HEK293 (cell line): ENCODE measurements at regions not wholly inside any gene's neighbourhood (a gene's known extent, or its start where the extent isn't known, plus 50 kb on each side); places are given as distances from the start of the nearest gene placed in this dataset.

ENCODE experiments used
- CTCF ChIA-PET: fragments of 350-600 bp; formaldehyde crosslinking; extraction: SDS; loops from one replicate; lab custom pipeline; 2021; ENCODE audit warnings: antibody characterized with exemption; lab: Yijun Ruan, JAX
- POLR2A ChIA-PET: fragments of 300-600 bp; formaldehyde crosslinking; extraction: SDS; loops from one replicate; lab custom pipeline; 2020; ENCODE audit warnings: antibody characterized with exemption, inconsistent platforms; lab: Yijun Ruan, JAX
- H3K27ac ChIP-seq: fragments of 200-500 bp; sonication (Bioruptor generic); 2 replicates; pipeline ENCODE4 v1.5.1; 2014; ENCODE audit warnings: low read depth, low read length, control low read depth, inconsistent platforms; ENCODE audit errors: extremely low read depth
- H3K36me3 ChIP-seq, 2 experiments: fragments of 200-500 bp in 1 of 2; sonication (Bioruptor generic) in 1 of 2; 1 replicate in 1 of 2; 2 replicates in 1 of 2; pipeline ENCODE4 v1.5.1; 2014 to 2017; ENCODE audit warnings: inconsistent platforms in 2 of 2, low read length in 2 of 2; ENCODE audit not compliant: control insufficient read depth in 2 of 2, insufficient read depth in 1 of 2
- H3K4me1 ChIP-seq: fragments of 200-500 bp; sonication (Bioruptor generic); 2 replicates; pipeline ENCODE4 v1.5.1; 2014; ENCODE audit warnings: mild to moderate bottlenecking, low read length, inconsistent platforms; ENCODE audit not compliant: control insufficient read depth, insufficient read depth
- H3K4me3 ChIP-seq: 2 replicates; pipeline ENCODE4 v1.5.1; 2011; ENCODE audit warnings: low read depth, mild to moderate bottlenecking, control low read depth, low read length, moderate library complexity
- H3K9me3 ChIP-seq: fragments of 200-500 bp; sonication (Bioruptor generic); 2 replicates; pipeline ENCODE4 v1.5.1; 2014; ENCODE audit warnings: low read depth, low read length, inconsistent platforms; ENCODE audit not compliant: control insufficient read depth, insufficient read depth
- BCL11B ChIP-seq: fragments of 450-650 bp; formaldehyde crosslinking; IDR thresholded peaks from 2 replicates; pipeline ENCODE4 v1.5.1; 2016; ENCODE audit warnings: low read depth, missing biosample characterization, missing genetic modification characterization
- HOXA7 ChIP-seq: sonication (generic); formaldehyde crosslinking; IDR thresholded peaks from 2 replicates; pipeline ENCODE4 v1.8.1; 2022; ENCODE audit warnings: missing genetic modification reagents, borderline replicate concordance
- HOXC10 ChIP-seq: sonication (generic); formaldehyde crosslinking; IDR thresholded peaks from 2 replicates; pipeline ENCODE4 v1.8.1; 2023; ENCODE audit warnings: mild to moderate bottlenecking, missing genetic modification reagents
- KLF7 ChIP-seq: fragments of 450-650 bp; formaldehyde crosslinking; IDR thresholded peaks from 2 replicates; pipeline ENCODE4 v1.5.1; 2016; ENCODE audit warnings: missing biosample characterization, missing genetic modification characterization, borderline replicate concordance
- KLF9 ChIP-seq: fragments of 450-650 bp; formaldehyde crosslinking; IDR thresholded peaks from 2 replicates; pipeline ENCODE4 v1.5.1; 2016; ENCODE audit warnings: missing biosample characterization, missing genetic modification characterization, low read depth
- SP2 ChIP-seq: fragments of 450-650 bp; formaldehyde crosslinking; IDR thresholded peaks from 2 replicates; pipeline ENCODE4 v1.5.1; 2016; ENCODE audit warnings: missing biosample characterization, missing genetic modification characterization
- ZFP37 ChIP-seq: fragments of 450-650 bp; formaldehyde crosslinking; IDR thresholded peaks from 2 replicates; pipeline ENCODE4 v1.5.1; 2016; ENCODE audit warnings: missing biosample characterization, missing genetic modification characterization
- ZNF23 ChIP-seq: fragments of 450-650 bp; formaldehyde crosslinking; IDR thresholded peaks from 2 replicates; pipeline ENCODE4 v1.5.1; 2016; ENCODE audit warnings: missing biosample characterization, missing genetic modification characterization, borderline replicate concordance
- ZNF274 ChIP-seq, 2 experiments: fragments of 200-500 bp in 1 of 2; fragments of 450-650 bp in 1 of 2; sonication (Bioruptor generic) in 1 of 2; formaldehyde crosslinking in 1 of 2; IDR thresholded peaks; 2 replicates each; pipeline versions ENCODE4 v1.5.1 to v1.6.1; 2014 to 2016; ENCODE audit warnings: borderline replicate concordance in 1 of 2, inconsistent platforms in 1 of 2, low read length in 1 of 2, missing biosample characterization in 1 of 2, missing genetic modification characterization in 1 of 2
- ZNF426 ChIP-seq: fragments of 450-650 bp; formaldehyde crosslinking; IDR thresholded peaks from 2 replicates; pipeline ENCODE4 v1.5.1; 2017; ENCODE audit warnings: missing biosample characterization, missing genetic modification characterization, mild to moderate bottlenecking, inconsistent platforms, moderate library complexity
- ZNF501 ChIP-seq: fragments of 450-650 bp; formaldehyde crosslinking; IDR thresholded peaks from 2 replicates; pipeline ENCODE4 v1.5.1; 2016; ENCODE audit warnings: missing biosample characterization, missing genetic modification characterization
- ZNF555 ChIP-seq: fragments of 450-650 bp; formaldehyde crosslinking; conservative IDR thresholded peaks from 2 replicates; pipeline ENCODE4 v1.5.1; 2017; ENCODE audit warnings: missing biosample characterization, mild to moderate bottlenecking, missing genetic modification characterization, inconsistent platforms
- ZNF596 ChIP-seq: fragments of 450-650 bp; IDR thresholded peaks from 2 replicates; pipeline ENCODE4 v1.5.0; 2018; ENCODE audit warnings: missing biosample characterization, mild to moderate bottlenecking, missing genetic modification characterization, moderate library complexity
- ZNF623 ChIP-seq: fragments of 450-650 bp; formaldehyde crosslinking; IDR thresholded peaks from 2 replicates; pipeline ENCODE4 v1.5.1; 2016; ENCODE audit warnings: missing biosample characterization, missing genetic modification characterization
- ZNF658 ChIP-seq: fragments of 450-650 bp; formaldehyde crosslinking; IDR thresholded peaks from 2 replicates; pipeline ENCODE4; 2016; ENCODE audit warnings: missing biosample characterization, missing genetic modification characterization
- ZNF707 ChIP-seq: fragments of 450-650 bp; formaldehyde crosslinking; IDR thresholded peaks from 2 replicates; pipeline ENCODE4 v1.5.1; 2016; ENCODE audit warnings: missing biosample characterization, missing genetic modification characterization
- ZNF777 ChIP-seq: fragments of 450-650 bp; formaldehyde crosslinking; IDR thresholded peaks from 2 replicates; pipeline ENCODE4 v1.5.1; 2017; ENCODE audit warnings: missing biosample characterization, missing genetic modification characterization, borderline replicate concordance
- TF ChIP-seq, protein P1 (sequence below): fragments of 450-650 bp; formaldehyde crosslinking; IDR thresholded peaks from 2 replicates; pipeline ENCODE4 v1.5.1; 2016; ENCODE audit warnings: missing biosample characterization, missing genetic modification characterization
- TF ChIP-seq, protein P2 (sequence below): fragments of 450-650 bp; formaldehyde crosslinking; IDR thresholded peaks from 2 replicates; pipeline ENCODE4 v1.5.1; 2016; ENCODE audit warnings: missing biosample characterization, missing genetic modification characterization
- TF ChIP-seq, protein P3 (sequence below): fragments of 450-650 bp; formaldehyde crosslinking; IDR thresholded peaks from 2 replicates; pipeline ENCODE4 v1.5.1; 2016; ENCODE audit warnings: missing biosample characterization, missing genetic modification characterization
- TF ChIP-seq, protein P4 (sequence below): sonication (generic); formaldehyde crosslinking; IDR thresholded peaks from 2 replicates; pipeline ENCODE4 v1.8.1; 2022; ENCODE audit warnings: mild to moderate bottlenecking, moderate library complexity, missing genetic modification reagents
- TF ChIP-seq, protein P5 (sequence below): fragments of 450-650 bp; formaldehyde crosslinking; IDR thresholded peaks from 2 replicates; pipeline ENCODE4 v1.5.1; 2016; ENCODE audit warnings: missing biosample characterization, missing genetic modification characterization

DNA sequence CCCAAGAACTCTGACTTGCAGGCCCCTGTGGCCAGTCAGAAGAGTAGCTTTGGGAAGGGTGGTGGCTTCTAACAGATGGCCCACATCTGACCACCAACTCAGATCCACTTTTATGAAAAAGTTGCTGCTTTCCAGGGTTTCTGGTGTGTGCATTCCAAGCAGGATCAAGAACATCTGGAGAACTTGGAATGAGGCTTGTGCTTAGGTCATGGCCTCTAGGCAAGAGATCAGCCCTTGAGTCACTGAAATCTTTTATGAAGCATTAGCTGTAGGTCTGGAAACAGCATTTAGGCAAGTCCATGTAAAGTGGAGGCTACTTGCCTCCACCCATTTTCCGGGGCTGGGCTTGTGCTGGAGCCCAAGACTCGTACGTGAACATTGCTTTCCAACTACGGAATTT is 433.3 kb downstream of the SH3GL2 start:
- Histone ChIP-seq H3K4me3 (no peak overlapping the region), H3K27ac (no peak overlapping the region), H3K4me1 (no peaks in the 10 kb centered on the region), H3K36me3 (no peaks in the 10 kb centered on the region), H3K9me3 (no peaks in the 10 kb centered on the region)
- ChIA-PET CTCF (no interaction called here), POLR2A (no interaction called here)
- TF ChIP-seq, protein P1, sequence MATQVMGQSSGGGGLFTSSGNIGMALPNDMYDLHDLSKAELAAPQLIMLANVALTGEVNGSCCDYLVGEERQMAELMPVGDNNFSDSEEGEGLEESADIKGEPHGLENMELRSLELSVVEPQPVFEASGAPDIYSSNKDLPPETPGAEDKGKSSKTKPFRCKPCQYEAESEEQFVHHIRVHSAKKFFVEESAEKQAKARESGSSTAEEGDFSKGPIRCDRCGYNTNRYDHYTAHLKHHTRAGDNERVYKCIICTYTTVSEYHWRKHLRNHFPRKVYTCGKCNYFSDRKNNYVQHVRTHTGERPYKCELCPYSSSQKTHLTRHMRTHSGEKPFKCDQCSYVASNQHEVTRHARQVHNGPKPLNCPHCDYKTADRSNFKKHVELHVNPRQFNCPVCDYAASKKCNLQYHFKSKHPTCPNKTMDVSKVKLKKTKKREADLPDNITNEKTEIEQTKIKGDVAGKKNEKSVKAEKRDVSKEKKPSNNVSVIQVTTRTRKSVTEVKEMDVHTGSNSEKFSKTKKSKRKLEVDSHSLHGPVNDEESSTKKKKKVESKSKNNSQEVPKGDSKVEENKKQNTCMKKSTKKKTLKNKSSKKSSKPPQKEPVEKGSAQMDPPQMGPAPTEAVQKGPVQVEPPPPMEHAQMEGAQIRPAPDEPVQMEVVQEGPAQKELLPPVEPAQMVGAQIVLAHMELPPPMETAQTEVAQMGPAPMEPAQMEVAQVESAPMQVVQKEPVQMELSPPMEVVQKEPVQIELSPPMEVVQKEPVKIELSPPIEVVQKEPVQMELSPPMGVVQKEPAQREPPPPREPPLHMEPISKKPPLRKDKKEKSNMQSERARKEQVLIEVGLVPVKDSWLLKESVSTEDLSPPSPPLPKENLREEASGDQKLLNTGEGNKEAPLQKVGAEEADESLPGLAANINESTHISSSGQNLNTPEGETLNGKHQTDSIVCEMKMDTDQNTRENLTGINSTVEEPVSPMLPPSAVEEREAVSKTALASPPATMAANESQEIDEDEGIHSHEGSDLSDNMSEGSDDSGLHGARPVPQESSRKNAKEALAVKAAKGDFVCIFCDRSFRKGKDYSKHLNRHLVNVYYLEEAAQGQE (tag by site-specific recombination), result no peak
- no peak for TF ChIP-seq BCL11B (tag by site-specific recombination)
- no peak for TF ChIP-seq SP2 (tag by site-specific recombination)
- TF ChIP-seq ZNF623 (tag by site-specific recombination), result no peak
- TF ChIP-seq, protein P2, sequence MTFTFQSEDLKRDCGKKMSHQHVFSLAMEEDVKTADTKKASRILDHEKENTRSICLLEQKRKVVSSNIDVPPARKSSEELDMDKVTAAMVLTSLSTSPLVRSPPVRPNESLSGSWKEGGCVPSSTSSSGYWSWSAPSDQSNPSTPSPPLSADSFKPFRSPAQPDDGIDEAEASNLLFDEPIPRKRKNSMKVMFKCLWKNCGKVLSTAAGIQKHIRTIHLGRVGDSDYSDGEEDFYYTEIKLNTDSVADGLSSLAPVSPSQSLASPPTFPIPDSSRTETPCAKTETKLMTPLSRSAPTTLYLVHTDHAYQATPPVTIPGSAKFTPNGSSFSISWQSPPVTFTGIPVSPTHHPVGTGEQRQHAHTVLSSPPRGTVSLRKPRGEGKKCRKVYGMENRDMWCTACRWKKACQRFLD, result no peak
- no peak for TF ChIP-seq ZNF274 (IDR thresholded peaks at IDR 0.05; ENCODE audit: low read length)
- TF ChIP-seq ZNF274 (tag by site-specific recombination; IDR thresholded peaks at IDR 0.05; ENCODE audit: borderline replicate concordance), result no peak
- TF ChIP-seq HOXC10 (CRISPR knock-in tag), result no peak
- TF ChIP-seq, protein P3, sequence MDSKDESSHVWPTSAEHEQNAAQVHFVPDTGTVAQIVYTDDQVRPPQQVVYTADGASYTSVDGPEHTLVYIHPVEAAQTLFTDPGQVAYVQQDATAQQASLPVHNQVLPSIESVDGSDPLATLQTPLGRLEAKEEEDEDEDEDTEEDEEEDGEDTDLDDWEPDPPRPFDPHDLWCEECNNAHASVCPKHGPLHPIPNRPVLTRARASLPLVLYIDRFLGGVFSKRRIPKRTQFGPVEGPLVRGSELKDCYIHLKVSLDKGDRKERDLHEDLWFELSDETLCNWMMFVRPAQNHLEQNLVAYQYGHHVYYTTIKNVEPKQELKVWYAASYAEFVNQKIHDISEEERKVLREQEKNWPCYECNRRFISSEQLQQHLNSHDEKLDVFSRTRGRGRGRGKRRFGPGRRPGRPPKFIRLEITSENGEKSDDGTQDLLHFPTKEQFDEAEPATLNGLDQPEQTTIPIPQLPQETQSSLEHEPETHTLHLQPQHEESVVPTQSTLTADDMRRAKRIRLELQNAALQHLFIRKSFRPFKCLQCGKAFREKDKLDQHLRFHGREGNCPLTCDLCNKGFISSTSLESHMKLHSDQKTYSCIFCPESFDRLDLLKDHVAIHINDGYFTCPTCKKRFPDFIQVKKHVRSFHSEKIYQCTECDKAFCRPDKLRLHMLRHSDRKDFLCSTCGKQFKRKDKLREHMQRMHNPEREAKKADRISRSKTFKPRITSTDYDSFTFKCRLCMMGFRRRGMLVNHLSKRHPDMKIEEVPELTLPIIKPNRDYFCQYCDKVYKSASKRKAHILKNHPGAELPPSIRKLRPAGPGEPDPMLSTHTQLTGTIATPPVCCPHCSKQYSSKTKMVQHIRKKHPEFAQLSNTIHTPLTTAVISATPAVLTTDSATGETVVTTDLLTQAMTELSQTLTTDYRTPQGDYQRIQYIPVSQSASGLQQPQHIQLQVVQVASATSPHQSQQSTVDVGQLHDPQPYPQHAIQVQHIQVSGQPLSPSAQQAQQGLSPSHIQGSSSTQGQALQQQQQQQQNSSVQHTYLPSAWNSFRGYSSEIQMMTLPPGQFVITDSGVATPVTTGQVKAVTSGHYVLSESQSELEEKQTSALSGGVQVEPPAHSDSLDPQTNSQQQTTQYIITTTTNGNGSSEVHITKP (tag by site-specific recombination), result no peak
- TF ChIP-seq KLF9 (tag by site-specific recombination), result no peak
- TF ChIP-seq KLF7 (tag by site-specific recombination), result no peak
- TF ChIP-seq ZNF777, result no peak
- no peak for TF ChIP-seq ZNF555 (tag by site-specific recombination)
- no peak for TF ChIP-seq ZNF658 (tag by site-specific recombination)
- no peak for TF ChIP-seq ZNF596
- TF ChIP-seq ZNF501 (tag by site-specific recombination), result no peak
- no peak for TF ChIP-seq ZFP37 (tag by site-specific recombination)
- no peak for TF ChIP-seq HOXA7 (CRISPR knock-in tag)
- TF ChIP-seq, all 188 proteins: peak for 0

DNA sequence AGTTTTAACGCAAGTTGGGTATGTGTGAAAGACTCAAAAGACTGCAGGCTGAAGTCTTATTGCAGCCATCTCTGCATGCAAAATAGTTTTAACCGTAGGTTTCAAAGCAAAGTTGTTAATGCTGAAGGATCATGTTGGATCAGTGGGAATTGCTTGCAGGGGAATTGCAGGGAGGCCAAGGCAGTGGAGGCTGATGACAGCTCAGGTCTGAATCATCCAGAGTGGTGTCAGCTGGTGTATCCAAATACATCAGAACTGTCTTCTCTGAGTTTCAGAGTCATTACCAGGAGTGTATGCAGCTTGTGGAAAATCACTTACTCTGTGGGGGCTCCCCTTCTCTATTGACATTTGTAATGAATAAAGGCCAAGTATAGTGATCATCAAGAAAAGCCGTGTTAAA is 435.7 kb downstream of the SH3GL2 start:
- CTCF ChIA-PET, result interaction anchor here (0.6 kb wide), 1 partner anchor 731 kb away, joined by 4 read pairs; no protein-coding TSS in a partner anchor
- POLR2A ChIA-PET, result no interaction called here
- Histone ChIP-seq H3K4me3 (no peak overlapping the region), H3K9me3 (no peaks in the 10 kb centered on the region), H3K27ac (no peak overlapping the region), H3K36me3 (no peaks in the 10 kb centered on the region), H3K4me1 (no peaks in the 10 kb centered on the region)
- TF ChIP-seq, protein P4, sequence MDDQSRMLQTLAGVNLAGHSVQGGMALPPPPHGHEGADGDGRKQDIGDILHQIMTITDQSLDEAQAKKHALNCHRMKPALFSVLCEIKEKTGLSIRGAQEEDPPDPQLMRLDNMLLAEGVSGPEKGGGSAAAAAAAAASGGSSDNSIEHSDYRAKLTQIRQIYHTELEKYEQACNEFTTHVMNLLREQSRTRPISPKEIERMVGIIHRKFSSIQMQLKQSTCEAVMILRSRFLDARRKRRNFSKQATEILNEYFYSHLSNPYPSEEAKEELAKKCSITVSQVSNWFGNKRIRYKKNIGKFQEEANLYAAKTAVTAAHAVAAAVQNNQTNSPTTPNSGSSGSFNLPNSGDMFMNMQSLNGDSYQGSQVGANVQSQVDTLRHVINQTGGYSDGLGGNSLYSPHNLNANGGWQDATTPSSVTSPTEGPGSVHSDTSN (CRISPR knock-in tag), result no peak
- TF ChIP-seq ZNF23 (tag by site-specific recombination) (no peak), ZNF426 (tag by site-specific recombination) (no peak), ZNF707 (tag by site-specific recombination) (no peak)
- TF ChIP-seq, protein P5, sequence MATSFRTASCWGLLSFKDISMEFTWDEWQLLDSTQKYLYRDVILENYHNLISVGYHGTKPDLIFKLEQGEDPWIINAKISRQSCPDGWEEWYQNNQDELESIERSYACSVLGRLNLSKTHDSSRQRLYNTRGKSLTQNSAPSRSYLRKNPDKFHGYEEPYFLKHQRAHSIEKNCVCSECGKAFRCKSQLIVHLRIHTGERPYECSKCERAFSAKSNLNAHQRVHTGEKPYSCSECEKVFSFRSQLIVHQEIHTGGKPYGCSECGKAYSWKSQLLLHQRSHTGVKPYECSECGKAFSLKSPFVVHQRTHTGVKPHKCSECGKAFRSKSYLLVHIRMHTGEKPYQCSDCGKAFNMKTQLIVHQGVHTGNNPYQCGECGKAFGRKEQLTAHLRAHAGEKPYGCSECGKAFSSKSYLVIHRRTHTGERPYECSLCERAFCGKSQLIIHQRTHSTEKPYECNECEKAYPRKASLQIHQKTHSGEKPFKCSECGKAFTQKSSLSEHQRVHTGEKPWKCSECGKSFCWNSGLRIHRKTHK, result no peak
- TF ChIP-seq, protein P2, result no peak
